GM12873 (cell line): ENCODE measurements at regions not wholly inside any gene's neighbourhood (a gene's known extent, or its start where the extent isn't known, plus 50 kb on each side); places are given as distances from the start of the nearest gene placed in this dataset.

Source experiments
- TF ChIP-seq, protein P1 (sequence below): IDR thresholded peaks from 2 replicates; pipeline ENCODE4 v1.5.1; 2012; ENCODE audit warnings: low read depth, mild to moderate bottlenecking, moderate library complexity, low read length, control low read depth; ENCODE audit not compliant: insufficient read depth; ENCODE audit errors: missing control alignments

DNA sequence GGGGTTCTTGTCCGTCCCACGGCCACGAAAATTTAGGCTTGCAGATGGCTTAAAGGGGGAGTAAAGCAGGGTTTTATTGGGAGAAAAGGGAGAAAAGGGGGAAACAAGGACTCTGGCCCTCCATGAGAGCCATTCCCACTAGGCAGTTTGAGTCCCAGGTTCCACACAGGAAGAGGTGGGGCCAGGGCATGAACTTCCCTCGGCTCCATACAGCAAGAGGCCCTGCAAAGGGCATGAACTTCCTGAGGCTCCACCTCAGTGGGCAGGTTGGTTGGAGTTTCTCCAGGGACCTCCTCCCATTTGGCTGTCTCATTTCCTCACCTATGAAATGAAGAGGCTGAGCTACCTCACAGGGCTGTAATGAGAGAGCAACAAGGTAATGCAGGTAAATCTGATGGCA is 229.7 kb downstream of the MAT2B start:
- TF ChIP-seq, protein P1, sequence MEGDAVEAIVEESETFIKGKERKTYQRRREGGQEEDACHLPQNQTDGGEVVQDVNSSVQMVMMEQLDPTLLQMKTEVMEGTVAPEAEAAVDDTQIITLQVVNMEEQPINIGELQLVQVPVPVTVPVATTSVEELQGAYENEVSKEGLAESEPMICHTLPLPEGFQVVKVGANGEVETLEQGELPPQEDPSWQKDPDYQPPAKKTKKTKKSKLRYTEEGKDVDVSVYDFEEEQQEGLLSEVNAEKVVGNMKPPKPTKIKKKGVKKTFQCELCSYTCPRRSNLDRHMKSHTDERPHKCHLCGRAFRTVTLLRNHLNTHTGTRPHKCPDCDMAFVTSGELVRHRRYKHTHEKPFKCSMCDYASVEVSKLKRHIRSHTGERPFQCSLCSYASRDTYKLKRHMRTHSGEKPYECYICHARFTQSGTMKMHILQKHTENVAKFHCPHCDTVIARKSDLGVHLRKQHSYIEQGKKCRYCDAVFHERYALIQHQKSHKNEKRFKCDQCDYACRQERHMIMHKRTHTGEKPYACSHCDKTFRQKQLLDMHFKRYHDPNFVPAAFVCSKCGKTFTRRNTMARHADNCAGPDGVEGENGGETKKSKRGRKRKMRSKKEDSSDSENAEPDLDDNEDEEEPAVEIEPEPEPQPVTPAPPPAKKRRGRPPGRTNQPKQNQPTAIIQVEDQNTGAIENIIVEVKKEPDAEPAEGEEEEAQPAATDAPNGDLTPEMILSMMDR = no peak

DNA sequence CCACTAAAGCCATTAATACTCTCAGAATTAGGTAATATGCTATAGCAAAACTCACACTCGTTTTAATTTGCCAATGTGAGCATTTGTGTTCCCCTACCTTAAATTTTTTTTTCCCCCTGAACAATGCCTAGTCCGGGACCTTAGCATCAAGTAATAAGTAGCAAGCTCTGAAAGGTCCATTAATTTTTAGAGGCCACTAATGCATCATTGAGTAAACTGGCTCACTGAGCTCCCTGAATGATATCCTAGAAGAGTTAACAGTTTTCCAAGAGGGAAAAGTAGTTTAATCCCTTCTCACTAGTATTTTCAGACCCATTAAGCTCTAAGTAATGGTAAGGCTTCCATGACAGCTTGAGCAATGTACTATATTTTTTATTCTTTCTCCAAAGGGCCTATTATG is 242.2 kb downstream of the MAT2B start:
- TF ChIP-seq, protein P1 = no peak

DNA sequence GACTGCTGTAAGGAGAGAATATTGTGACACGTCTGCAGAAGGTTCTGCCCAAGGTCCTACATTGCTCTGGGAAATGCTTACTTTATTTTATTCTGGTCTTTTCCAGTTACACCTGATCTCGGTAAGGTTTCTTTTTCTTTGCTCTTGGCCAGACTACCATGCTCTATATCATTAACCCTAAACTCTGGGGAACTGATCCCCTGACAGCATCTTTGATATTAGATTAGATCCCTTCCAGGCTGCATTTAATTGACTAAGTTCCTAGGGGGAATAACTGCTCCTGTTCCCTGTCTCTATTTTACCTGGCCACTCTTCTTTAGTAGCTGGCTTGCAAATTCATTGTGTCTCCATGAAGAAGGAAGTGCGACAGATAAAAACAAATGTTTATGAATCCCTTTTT is 243.5 kb downstream of the MAT2B start:
- TF ChIP-seq, protein P1 = no peak

DNA sequence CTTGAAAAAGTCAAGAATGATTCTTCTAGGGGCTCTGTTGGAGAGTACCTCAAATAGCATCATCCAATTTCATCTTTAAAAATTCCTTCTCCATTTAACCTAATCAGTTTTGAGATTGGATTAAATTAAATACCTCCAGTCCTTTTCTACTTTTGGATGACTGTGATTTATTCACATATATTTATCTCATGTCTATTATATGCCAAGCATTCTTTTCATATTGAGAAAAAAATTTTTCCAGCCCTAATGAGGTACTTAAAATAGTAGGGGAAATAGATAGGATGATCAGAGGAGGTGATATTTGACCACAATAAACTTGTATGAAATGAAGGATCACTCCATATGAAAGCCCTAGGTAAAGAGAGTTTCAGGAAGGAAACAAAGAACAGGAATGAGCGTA is 250.1 kb downstream of the MAT2B start:
- TF ChIP-seq, protein P1 = no peak

DNA sequence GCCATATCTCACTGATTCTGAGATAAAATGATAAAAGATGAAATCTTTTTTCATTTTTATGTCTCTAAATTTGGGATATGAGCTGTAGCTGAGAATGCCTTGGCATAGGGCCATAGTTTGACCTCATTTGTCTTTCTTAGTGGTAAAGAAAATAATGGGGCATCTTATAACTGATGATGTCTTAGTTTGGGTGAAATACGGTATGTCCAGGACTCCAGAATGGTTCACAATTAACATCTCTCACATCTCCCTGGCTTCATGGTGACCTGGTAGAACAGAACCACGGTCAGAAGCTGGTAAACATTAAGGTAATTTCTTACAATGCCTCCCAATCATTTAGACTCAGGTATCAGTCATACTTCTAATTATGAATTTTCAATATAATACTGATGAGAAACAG is 250.8 kb downstream of the MAT2B start:
- TF ChIP-seq, protein P1 = no peak

DNA sequence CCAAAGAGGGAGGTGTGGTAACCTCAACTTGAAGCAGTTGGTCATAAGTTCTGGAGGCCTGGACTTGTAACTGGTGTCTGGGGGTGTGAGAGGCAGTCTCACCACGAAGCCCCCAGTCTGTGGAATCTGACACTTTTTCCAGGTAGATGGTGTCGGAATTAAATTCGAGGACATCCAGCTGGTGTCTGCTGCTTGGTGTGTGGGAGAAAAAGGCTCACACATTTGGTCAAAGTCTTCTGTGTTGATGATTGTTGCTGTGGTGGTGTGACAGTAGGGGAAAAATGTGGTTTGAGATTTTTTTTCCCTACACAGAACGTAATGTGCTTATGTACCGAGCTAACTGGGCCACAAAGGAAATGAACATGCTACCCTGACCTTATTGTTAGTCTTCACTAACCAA is 251.9 kb downstream of the MAT2B start:
- TF ChIP-seq, protein P1 = no peak

DNA sequence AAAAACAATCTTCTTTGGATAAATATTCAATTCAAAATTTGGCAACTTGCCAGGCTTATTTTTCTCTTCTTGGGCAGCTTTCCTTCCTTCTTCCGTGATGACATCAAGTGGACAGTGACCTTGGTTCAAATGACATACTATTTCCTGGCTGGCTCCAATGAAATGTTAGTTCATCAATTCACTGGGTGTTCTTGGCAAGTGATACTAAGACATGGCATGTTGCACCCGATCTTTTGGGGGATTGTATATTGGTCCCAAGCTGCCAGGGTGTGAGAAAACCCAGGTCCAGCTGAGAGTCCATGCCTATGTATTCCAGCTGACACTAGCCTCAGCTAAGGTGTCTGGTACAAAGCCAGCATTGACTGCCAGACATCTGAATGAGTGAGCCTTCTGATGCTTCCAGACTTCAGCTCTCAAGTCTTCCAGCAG is 252.9 kb downstream of the MAT2B start:
- TF ChIP-seq, protein P1 = no peak
